ENCODE measurements at regions not wholly inside any gene's neighbourhood (a gene's known extent, or its start where the extent isn't known, plus 50 kb on each side); places are given as distances from the start of the nearest gene placed in this dataset.

DNA sequence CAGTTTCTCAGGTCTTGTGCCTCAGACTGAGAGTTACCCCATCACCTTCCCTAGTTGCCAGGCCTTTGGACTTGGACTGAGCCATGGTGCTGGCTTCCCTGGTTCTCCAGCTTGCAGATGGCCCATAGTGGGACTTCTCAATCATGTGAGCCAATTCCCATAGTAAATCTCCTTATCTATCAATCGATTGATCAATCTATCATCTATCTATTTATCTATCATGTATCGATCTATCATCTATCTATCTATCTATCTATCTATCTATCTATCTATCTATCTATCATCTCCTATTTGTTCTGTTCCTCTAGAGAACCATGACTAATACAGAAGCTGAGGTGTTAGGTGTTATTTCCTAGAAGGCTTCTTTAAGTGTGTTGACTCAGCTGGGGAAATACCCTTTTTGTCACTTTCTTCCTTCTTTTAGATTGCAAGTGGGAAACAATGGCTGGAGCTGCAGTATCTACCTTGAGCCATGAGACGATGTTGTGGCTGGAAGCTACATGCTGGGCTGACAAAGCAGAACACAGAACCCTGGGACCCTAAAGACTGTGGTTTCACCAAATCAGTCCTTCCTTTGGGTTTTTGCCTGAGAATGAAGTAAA is 234.7 kb upstream of the GLI3 start:
- TF ChIP-seq, protein P1, sequence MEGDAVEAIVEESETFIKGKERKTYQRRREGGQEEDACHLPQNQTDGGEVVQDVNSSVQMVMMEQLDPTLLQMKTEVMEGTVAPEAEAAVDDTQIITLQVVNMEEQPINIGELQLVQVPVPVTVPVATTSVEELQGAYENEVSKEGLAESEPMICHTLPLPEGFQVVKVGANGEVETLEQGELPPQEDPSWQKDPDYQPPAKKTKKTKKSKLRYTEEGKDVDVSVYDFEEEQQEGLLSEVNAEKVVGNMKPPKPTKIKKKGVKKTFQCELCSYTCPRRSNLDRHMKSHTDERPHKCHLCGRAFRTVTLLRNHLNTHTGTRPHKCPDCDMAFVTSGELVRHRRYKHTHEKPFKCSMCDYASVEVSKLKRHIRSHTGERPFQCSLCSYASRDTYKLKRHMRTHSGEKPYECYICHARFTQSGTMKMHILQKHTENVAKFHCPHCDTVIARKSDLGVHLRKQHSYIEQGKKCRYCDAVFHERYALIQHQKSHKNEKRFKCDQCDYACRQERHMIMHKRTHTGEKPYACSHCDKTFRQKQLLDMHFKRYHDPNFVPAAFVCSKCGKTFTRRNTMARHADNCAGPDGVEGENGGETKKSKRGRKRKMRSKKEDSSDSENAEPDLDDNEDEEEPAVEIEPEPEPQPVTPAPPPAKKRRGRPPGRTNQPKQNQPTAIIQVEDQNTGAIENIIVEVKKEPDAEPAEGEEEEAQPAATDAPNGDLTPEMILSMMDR (IDR thresholded peaks at IDR 0.05), result no peak
- TF ChIP-seq POLR2A (IDR thresholded peaks at IDR 0.05) (no peak), POLR2AphosphoS5 (IDR thresholded peaks at IDR 0.05) (no peak), EP300 (IDR thresholded peaks at IDR 0.05; ENCODE audit: low read depth) (no peak)

All from transverse colon (tissue), 4 donors.